Amniotic epithelial cell (primary cell): ENCODE measurements at regions not wholly inside any gene's neighbourhood (a gene's known extent, or its start where the extent isn't known, plus 50 kb on each side); places are given as distances from the start of the nearest gene placed in this dataset.

Source experiments
- DNase-seq: peaks from one replicate; pipeline ENCODE4 v3.0.0-alpha.2; 2010; ENCODE audit warnings: low read depth

DNA sequence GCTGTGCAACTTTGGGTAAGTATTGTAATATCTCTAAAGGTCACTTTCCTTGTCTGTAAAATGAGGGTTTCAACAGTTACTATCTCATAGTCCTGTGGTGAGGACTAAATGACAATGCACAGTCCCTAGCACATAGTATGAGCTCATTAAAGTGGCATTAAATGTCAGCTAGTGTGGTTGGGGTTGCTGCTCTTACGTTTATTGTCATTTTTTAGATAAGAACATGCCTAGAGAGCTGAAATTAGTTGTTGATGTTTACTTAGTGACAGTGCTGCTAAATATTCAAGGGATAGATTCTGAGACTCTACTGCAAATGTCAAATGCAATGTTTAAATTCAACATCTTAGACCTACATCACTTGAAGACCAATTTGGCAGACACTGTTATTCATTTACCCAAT is 356.1 kb upstream of the ETAA1 start:
- DNase-seq, result no peak

DNA sequence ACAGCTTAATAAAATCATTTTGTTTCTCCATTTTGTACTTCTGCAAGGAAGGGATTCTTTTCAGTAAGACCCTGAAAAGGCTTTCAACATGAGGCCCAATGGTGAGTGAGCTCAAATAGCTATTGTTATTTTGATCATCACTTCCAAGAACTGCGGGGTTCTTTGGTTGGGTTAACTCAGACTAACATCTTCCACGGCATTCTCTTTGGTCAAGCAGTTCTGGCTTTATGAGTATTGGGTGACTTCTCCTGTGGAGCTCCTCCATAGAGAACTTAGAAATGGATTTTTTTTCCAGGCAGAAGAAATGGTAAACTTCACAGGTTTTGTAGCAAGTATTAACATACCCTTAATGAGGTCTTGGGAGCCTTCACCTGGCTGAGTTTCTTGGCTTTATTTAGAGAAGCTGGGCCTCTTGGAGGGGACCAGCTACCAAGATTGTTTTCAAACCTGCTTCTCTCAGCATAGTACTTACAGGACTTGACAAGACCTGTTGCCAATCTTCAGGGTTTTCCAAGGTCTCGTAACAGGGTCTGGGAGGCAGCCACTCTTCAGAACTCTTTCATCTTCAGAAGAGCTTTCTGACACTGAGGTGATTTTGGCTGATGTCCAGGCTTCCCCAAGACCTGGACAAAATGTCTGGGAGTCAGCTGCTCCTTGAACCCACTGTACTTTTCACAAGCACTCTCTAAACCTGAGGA is 353.2 kb upstream of the ETAA1 start:
- DNase-seq, result no peak

DNA sequence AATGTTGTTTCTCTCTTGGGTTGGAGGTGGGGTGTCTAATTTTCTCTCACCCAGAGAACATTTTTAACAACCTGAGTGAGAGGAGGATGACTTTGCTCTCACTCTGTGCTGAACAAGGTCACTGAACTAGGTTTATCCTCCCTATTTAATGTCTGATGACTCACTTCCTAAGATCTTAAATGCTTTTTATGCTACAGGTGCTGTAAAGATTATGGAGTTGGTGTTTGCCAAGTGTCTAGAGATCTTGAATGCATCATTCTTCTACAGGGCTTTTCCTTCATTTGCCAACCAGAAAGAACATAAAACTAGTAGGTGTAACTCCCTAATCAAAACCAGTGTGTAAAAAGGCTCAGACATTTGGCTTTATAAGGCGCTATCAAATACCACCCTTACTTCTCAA is 350.5 kb upstream of the ETAA1 start:
- DNase-seq, result no peak

DNA sequence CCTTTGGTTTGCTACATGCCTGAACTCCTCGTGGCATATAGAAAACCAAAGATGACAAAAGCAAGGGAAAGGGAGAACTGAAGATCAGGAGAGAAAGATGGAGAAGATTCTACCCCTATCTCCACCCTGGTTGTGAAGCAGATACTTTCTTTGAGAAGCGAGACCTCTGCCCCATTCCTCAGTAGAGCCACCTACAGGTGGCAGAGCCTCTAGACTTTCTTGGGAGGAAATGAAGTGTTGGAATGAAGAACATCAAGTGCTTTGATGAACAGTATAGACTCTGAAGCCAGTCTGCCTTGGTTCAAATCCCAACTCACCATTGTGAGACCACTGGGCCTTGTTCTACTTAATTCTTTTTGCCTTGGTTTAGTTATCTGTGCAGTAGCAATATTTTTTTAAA is 348.8 kb upstream of the ETAA1 start:
- no peak for DNase-seq

DNA sequence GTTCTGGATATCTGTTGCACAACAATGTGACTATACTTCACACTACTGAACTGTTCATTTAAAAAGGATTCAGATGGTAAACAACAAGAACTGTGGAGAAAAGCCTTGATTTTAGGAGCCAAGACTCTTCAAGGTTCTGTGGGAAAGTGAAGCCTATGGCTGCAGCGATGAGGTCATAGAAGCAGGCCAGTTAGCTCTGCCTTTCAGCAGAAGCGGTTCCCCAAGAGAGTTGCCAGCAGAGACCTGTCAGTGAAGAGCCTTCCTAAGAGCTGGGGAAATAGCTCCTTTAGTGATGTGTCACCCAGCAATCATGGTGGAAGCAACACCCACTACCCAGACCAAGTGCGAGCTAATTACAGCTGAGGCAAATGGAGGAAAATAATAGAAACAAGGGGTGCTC is 346.5 kb upstream of the ETAA1 start:
- peak; percentile 54 for DNase-seq

DNA sequence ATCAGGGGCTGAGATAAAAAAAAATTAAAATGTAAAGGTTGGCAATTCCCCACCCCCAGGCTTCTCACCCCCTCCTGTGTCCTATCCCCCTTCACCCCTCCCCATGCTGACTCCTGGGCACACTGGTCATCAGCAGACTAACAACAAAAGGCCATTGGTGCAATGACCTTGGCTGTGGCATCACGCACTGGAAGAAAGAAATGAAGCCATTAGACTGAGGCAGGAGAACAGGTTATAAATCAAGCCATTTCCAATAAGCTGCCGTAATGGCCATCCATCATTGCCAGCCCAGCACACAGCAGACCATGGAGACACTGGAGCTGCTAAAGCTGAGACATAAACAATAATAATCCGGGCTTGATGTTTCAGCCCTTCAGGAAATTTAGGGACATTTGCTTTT is 342.4 kb upstream of the ETAA1 start:
- no peak for DNase-seq

DNA sequence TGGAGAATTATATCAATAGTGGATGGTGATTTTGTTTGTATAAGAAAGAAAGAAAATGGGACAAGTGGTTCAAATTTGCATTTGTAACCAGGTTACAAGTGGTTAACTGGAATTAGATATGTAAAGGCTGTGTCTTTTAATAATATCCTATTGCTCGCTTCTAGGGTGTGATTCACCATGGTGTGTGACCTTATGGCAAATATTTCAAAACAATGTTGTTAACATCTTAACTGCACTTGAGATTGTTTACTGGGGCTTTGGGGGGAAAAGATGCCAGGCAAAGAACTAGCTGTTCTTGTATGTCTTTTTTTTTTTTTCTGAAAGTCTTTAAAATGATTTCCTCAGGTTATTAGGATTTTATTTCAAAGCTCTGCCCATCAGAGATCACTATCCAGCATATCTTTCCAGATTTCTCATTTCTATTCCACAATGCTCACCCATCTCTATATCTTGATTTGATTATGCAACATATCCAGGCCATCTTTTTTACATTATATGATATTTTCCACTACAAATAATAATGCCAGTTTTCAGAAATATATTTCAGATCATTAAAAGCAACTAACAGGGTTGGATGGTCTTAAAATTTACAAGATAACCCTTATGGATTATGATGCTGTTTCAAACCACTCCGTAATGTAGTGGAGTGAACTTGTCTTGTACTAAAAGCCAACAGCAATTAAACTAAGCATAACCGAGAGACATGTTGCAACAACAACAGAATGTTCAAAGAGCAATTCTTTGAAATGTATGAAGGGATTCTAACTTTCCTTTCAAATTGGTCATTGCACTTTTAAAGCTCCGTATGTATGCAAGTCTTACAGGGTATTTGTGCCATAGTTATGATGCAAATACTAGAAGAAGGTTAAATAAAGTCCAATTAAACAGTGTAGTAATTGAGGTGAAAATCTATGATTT is 341.5 kb upstream of the ETAA1 start:
- peak; percentile 89 for DNase-seq

DNA sequence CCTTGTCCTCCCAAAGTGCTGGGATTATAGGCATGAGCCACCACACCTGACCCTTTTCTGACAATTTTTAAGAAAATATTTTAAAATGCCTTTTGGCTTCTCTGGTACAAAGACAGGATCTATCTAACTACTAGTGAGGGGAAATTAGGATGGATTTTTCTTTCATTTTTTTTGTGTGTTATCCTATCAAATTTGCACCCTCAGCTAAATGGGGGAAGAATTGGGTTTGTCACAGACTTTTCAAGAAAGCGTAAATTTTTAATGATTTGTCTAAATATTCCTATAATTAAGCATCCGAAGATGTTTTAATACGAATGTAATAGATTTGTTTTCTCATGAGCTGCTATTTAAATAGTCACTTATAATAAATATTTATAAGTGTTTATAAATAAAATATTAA is 340.0 kb upstream of the ETAA1 start:
- no peak for DNase-seq

DNA sequence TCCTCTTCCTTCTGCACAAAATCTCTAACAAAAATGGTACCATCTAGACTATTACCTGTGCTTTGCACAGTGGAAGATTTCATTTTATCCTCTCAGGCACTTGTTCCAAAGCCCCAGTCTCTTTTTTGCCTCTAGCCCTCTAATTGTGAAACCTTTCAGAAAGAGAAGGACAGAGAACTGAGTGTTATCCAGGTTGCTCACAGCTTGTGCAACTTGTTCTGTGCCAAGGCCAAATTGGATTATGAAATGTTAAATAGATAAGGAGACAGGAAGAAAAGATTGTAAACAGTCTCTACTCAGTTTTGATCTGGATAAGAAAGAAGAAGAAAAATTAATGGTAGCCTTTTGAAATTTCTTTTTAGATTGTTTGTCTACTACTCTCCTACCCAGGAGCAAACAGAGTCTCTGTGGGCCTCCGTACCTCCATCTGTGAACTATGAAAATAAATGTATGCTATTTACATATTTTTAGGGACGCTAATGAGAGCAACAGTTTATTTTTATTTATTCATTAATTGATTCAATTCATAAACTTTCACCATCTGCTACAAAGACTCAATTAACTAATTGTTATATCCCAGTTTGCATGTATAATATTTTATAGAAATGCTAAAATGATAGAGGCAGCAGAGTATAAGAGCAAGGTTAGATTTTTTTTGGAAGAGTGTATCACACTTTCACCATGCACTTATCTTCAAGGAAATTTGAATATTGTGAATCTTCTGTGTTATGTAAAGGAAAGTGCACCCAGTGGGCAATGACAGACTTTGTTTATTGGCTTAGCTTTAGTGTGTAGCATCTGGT is 339.0 kb upstream of the ETAA1 start:
- DNase-seq, result peak; percentile 96

DNA sequence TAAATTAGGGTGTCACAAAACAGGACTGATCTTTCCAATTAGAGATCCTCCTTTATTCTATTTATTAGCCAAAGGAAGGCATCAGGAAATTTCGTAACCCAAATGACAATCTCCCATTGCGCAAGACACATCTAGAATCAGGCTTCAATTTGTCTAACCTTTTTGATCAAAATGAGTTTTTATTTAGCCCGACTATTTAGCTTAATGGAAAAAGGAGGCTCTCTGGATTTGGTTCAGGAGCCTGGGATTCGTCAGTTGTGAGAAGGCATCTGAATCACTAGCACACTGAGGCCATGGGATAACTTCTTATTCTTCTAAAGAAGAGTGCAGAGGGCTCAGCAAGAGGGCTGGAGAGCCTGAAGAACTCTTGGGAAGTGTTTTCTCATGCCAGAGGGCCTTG is 332.1 kb upstream of the ETAA1 start:
- peak; percentile 20 for DNase-seq

DNA sequence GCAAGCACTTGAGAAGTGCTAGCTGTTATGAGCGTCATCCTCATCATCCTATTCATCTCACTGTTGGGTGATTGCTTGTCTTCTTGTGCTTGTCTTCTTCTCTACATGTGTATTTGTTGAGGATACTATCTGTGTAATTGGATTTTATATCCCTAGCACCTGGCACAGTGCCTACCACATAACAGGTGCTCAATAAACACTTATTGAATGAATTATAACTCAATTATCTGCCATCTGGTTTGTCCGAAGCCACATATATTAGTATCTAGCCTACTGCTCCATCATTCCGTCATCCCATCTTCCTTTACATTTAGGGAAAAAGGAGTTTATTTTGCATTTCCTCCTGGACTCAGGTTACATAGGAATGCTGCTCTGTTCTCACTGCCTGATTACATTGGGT is 330.4 kb upstream of the ETAA1 start:
- no peak for DNase-seq

DNA sequence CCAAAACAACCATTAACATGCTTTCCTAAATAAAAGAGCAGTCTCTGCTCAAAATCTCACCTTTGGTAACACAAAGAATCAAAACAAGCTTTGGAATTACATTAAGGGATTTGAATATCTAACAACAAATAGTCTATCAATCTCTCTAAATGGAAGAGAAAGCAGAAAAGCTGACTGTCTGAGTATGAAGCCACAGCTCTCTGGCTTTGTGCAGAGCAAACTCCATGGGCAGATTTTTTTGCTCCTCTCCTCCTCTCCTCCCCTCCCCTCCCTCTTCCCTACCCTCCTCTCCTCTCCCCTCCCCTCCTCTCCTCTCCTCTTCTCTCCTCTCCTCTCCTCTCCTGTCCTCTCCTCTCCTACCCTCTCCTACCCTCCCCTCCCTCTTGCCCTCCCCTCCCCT is 329.5 kb upstream of the ETAA1 start:
- no peak for DNase-seq

DNA sequence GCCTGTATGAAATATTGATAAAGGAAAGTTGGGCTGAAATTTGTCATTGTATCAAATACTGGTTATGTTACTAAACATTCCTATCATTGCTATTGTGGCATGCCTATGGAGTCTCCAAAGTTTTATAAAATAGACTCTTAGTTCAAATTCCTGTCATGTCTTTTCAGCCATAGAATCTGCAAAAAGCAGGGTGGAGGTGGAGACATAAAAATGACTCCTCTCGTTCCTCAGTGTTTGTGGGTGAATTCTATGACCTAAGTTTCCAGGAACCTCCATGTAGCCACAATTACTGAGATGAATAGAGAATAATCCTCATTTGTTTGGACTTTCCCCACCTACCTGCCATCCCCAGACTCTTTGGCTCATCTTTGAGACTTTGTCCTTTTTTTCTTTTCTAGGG is 326.3 kb upstream of the ETAA1 start:
- no peak for DNase-seq

DNA sequence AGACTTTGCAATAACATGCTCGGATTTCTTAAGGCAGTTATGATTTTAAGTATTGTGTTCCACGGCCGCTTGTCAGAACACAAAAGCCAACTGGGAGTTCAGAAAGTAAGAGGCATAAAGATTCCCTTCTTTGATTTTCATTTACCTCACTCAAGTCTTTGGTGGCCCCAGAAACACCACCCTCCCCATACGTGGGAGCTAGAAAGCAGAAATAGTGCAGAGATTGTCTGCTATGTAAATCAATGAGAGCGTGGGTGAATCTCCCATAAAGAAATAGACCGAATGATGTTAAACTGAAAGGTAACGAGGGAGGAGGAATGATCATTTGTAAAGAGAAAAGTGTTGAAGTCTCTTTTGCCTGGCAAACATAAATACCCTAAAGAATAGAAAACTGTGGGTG is 322.1 kb upstream of the ETAA1 start:
- DNase-seq, result no peak

DNA sequence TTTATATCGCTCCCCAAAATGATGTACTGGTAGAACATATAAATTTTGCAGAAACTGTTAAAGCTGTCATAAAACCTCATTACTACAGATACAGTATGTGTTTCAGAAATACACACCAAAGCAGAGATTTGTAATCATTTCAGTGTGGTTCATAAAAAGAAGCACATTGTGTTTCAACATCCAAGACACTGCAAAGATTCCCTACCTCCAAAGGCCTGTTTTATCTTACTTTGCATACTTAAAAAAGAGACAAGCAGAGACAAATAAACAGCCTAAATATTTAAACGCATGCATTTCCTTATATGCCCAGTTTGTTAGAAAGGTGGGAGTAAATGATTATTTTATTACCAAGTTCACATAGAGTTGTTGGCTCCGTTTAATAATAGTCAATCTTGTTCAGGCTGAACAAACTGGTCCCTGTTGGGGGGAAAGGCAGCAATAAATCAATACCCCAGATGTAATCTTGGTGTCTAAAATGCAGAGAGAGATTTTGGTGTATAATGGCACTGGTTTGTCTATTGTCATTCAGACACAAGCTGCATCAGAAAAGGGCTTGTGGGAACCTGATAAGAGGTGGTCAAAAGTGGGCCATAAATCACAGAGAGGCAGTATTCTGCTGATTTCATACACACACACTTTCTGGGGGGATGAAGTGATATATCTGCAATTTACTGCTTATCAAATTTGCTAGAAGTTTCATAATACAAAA is 321.4 kb upstream of the ETAA1 start:
- peak; percentile 17 for DNase-seq

DNA sequence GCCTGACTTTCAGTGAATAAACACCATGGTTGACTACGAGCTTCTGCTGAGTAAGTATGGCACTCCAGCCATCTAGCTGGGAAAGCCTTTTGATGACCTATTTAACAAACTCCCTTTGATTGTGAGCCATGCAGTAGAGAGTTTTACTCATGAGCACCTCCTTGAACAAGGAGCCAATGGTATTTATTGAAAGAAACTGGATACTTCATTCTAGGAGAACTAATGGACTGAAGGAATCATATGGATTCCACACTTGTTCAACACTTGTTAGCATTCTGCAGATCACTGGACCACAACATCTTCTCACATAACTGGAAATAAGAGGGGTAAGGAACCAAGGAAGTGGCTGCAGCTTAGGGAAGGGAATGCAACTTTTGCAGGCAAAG is 320.9 kb upstream of the ETAA1 start:
- DNase-seq, result peak; percentile 26

DNA sequence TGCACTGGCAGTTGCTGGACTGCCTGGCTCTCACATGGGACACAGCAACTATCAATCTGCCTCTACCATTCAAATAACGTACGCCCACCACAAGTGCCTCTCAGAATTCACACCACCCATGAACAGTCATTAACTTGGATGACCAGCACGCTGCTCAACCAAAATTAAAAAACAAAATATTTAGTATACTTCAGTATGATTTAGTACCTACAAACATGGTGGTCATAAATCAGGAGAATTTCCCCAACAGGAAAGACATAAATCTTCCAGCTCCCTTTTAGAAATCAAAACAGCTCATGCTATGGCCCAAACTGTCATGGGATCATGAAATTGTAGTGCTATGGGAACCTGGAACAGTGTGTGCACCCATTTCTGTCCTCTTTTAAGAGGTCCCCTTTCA is 317.4 kb upstream of the ETAA1 start:
- DNase-seq, result no peak

DNA sequence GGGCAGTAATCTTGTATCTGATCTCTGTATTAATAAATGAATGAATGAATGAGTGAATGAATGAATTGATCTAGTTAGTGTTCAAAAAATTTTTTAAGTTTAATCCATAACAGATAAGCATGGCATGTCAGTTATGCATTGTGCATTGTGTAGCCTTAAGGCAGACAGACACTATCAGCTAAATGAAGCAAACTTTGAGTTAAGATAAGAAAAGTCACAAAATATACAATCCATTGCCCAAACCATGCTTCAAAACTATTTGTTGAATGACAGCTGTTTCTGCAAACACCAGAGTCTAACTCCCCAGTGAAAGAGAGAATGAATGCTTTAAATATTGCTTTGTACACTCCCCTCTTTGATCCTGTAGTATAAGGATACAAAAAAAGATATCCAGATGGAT is 314.3 kb upstream of the ETAA1 start:
- no peak for DNase-seq

DNA sequence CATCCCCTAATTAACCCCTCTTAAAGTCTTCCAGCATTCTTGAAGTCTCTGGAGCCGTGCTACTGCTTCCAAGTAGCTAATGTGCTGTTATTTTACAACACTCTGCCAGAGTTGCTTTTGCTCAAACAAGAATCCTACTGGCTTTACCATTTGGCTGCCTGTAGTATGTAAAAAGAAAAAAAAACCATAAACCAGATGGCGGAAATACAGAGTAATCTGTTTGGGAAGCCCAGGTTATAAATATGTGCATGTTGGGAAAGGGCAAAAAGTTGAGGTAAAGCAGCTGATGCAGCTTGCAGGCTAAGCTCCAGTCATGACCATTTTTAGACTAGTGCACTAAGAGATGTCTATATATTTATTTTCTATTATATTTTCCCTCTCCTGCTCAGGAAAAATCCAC is 313.2 kb upstream of the ETAA1 start:
- peak; percentile 38 for DNase-seq

DNA sequence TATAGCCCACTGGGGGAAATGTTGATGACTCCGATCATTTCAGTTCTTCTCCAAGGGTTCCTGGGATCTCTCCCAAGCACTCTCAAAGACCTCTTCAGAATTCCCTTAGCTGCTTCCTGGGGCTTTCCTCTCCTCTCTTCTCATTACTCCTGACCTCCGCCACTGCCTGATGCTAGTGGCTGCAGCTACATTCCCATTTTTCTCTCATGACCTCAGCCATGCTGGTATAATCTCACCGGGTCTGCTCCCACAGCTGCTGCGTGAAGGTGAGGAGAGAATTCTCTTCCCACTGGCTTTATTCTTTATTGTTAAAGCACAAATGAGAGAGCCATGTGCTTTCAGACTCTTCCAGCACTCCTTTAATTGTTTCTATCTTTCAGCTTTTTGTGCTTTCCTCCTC is 312.0 kb upstream of the ETAA1 start:
- DNase-seq, result no peak

DNA sequence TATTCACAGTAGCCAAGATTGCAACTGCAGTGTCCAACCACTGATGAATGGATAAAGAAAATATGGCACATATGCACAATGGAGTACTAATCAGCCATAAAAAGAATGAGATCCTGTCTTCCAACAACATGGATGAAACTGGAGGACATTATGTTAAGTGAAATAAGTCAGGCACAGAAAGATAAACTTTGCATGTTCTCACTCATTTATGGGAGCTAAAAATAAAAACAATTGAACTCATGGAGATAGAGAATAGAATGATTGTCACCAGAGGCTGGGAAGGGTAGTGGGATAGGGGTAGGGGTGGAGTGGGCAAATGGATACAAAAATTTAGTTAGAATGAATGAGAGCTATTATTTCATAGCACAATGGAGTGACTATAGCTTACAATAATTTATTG is 305.5 kb upstream of the ETAA1 start:
- DNase-seq, result no peak

DNA sequence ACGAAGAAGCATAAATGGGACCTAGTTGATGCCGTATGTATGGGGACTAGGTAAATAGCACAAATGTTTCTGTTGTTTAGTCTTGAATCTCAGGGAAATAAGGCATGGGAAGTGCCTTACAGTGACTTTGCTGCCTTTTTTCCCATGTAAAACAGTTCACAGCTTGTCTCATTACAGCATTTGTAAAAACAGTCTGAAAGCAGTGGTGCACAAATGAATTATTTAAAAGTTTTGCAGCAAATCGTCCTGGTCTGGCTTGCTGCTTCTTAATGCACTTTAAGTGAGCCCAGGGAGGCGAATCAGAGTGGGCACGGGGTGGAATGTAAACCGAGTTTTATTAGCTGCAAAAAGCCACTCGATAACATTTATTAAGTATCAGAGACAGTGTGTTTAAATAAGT is 302.0 kb upstream of the ETAA1 start:
- no peak for DNase-seq
